H1 (cell line): ENCODE measurements at regions not wholly inside any gene's neighbourhood (a gene's known extent, or its start where the extent isn't known, plus 50 kb on each side); places are given as distances from the start of the nearest gene placed in this dataset.

Experiments used
- CTCF ChIA-PET: fragments of 300-600 bp; sonication (Branson Sonifier 250); formaldehyde crosslinking; loops from one replicate; lab custom pipeline; 2021; ENCODE audit not compliant: partially characterized antibody; lab: Charles Lee
- POLR2A ChIA-PET: fragments of 300-600 bp; sonication (Branson Sonifier 250); formaldehyde crosslinking; loops from one replicate; lab custom pipeline; 2021; ENCODE audit warnings: inconsistent platforms; ENCODE audit not compliant: partially characterized antibody; lab: Charles Lee
- DNase-seq, 2 experiments: peaks; one replicate each; pipeline versions ENCODE4 v3.0.0 to v3.0.0-alpha.2; 2010 to 2022; ENCODE audit warnings: low spot score in 2 of 2, low read depth in 1 of 2, mixed read lengths in 1 of 2
- FAIRE-seq: peaks from 2 replicates; lab custom pipeline; 2011; peaks lifted over from hg19 to GRCh38; lab: Jason Lieb, UNC
- H2AFZ ChIP-seq: 2 replicates; pipeline ENCODE4 v1.8.1; 2012; ENCODE audit warnings: low read length, inconsistent platforms
- H2AK5ac ChIP-seq: 2 replicates; pipeline ENCODE4 v1.6.1; 2013; ENCODE audit warnings: low read depth, low read length
- H2BK120ac ChIP-seq: replicated peaks from 2 replicates; pipeline ENCODE3; 2013; ENCODE audit warnings: low read depth, low read length, inconsistent platforms
- H2BK12ac ChIP-seq: 2 replicates; pipeline ENCODE4 v1.6.1; 2013; ENCODE audit warnings: low read depth, low read length
- H2BK15ac ChIP-seq: 2 replicates; pipeline ENCODE4 v1.6.1; 2013; ENCODE audit warnings: low read length
- H2BK20ac ChIP-seq: 2 replicates; pipeline ENCODE4 v1.6.1; 2013; ENCODE audit warnings: low read length
- H2BK5ac ChIP-seq: 2 replicates; pipeline ENCODE4 v1.6.1; 2013; ENCODE audit warnings: low read depth, low read length
- H3K14ac ChIP-seq: 2 replicates; pipeline ENCODE4 v1.6.1; 2013; ENCODE audit warnings: inconsistent platforms; ENCODE audit not compliant: insufficient read length
- H3K18ac ChIP-seq: 2 replicates; pipeline ENCODE4 v1.6.1; 2013; ENCODE audit warnings: low read length; ENCODE audit errors: extremely low read depth
- H3K23ac ChIP-seq: 2 replicates; pipeline ENCODE4 v1.6.1; 2013; ENCODE audit warnings: inconsistent platforms; ENCODE audit not compliant: insufficient read length
- H3K23me2 ChIP-seq: 2 replicates; pipeline ENCODE4 v1.6.1; 2013; ENCODE audit warnings: low read depth, low read length
- H3K27ac ChIP-seq: 2 replicates; pipeline ENCODE4 v1.6.1; 2011; ENCODE audit warnings: low read depth, low read length, inconsistent platforms
- H3K27me3 ChIP-seq, 4 experiments: replicated peaks in 1 of 4; 1 replicate in 1 of 4; 2 replicates in 3 of 4; pipeline versions ENCODE4 v1.6.1 to v1.8.1; 2011 to 2013; ENCODE audit warnings: low read length in 3 of 4, mild to moderate bottlenecking in 3 of 4, inconsistent platforms in 2 of 4, mixed read lengths in 2 of 4, moderate library complexity in 1 of 4; ENCODE audit not compliant: control insufficient read depth in 3 of 4, insufficient read depth in 3 of 4; ENCODE audit errors: extremely low read depth in 1 of 4
- H3K36me3 ChIP-seq, 4 experiments: 2 replicates each; pipeline versions ENCODE4 v1.6.1 to v1.8.1; 2011 to 2013; ENCODE audit warnings: mild to moderate bottlenecking in 4 of 4, low read length in 3 of 4, moderate library complexity in 2 of 4, control low read depth in 1 of 4, inconsistent platforms in 1 of 4; ENCODE audit not compliant: insufficient read depth in 4 of 4, control insufficient read depth in 2 of 4
- H3K4ac ChIP-seq: replicated peaks from 2 replicates; pipeline ENCODE3; 2013; ENCODE audit warnings: low read length, low read depth, mixed read lengths, inconsistent platforms; ENCODE audit not compliant: insufficient read length
- H3K4me1 ChIP-seq, 4 experiments: replicated peaks in 1 of 4; 1 replicate in 1 of 4; 2 replicates in 3 of 4; pipeline versions ENCODE4 v1.6.1 to v1.8.1; 2011 to 2013; ENCODE audit warnings: low read length in 3 of 4, inconsistent platforms in 2 of 4, mixed read lengths in 1 of 4; ENCODE audit not compliant: insufficient read depth in 4 of 4, control insufficient read depth in 3 of 4
- H3K4me2 ChIP-seq, 2 experiments: 2 replicates each; pipeline versions ENCODE4 v1.6.1 to v1.8.1; 2011 to 2013; ENCODE audit warnings: low read depth in 2 of 2, low read length in 2 of 2, control low read depth in 1 of 2, inconsistent platforms in 1 of 2, mild to moderate bottlenecking in 1 of 2; ENCODE audit not compliant: insufficient read depth in 1 of 2
- H3K4me3 ChIP-seq, 4 experiments: fragments of 200-600, 300-600 bp in 1 of 4; sonication (generic), shearing (Covaris generic), sonication (Bioruptor Twin) in 1 of 4; 2 replicates each; pipeline versions ENCODE4 v1.5.1 to v1.8.1; 2011 to 2016; ENCODE audit warnings: low read length in 4 of 4, low read depth in 3 of 4, control low read depth in 2 of 4, inconsistent platforms in 2 of 4, mild to moderate bottlenecking in 2 of 4, mixed read lengths in 1 of 4, moderate library complexity in 1 of 4; ENCODE audit not compliant: insufficient read depth in 2 of 4; ENCODE audit errors: extremely low read depth in 1 of 4
- H3K56ac ChIP-seq: replicated peaks from 2 replicates; pipeline ENCODE3; 2013; ENCODE audit warnings: low read depth, mild to moderate bottlenecking, mixed read lengths, low read length, inconsistent platforms; ENCODE audit not compliant: insufficient read length
- H3K79me1 ChIP-seq: 2 replicates; pipeline ENCODE4 v1.6.1; 2013; ENCODE audit warnings: low read depth, low read length, control low read depth
- H3K79me2 ChIP-seq, 2 experiments: 2 replicates each; pipeline versions ENCODE4 v1.6.1 to v1.8.1; 2012 to 2013; ENCODE audit warnings: low read length in 2 of 2, mild to moderate bottlenecking in 2 of 2, inconsistent platforms in 1 of 2; ENCODE audit not compliant: insufficient read depth in 2 of 2, control insufficient read depth in 1 of 2
- H3K9ac ChIP-seq, 4 experiments: replicated peaks in 1 of 4; 1 replicate in 1 of 4; 2 replicates in 3 of 4; pipeline versions ENCODE4 v1.6.1 to v1.8.1; 2011 to 2013; ENCODE audit warnings: low read depth in 3 of 4, low read length in 3 of 4, control low read depth in 2 of 4, mild to moderate bottlenecking in 2 of 4, moderate library complexity in 2 of 4, inconsistent platforms in 1 of 4; ENCODE audit errors: extremely low read depth in 1 of 4
- H3K9me3 ChIP-seq, 2 experiments: 2 replicates each; pipeline versions ENCODE4 v1.6.1 to v1.8.1; 2012 to 2013; ENCODE audit warnings: mild to moderate bottlenecking in 2 of 2, moderate library complexity in 2 of 2, control low read depth in 1 of 2, inconsistent platforms in 1 of 2, low read depth in 1 of 2, low read length in 1 of 2, mixed read lengths in 1 of 2; ENCODE audit not compliant: insufficient read depth in 2 of 2
- H4K20me1 ChIP-seq, 2 experiments: replicated peaks in 1 of 2; 2 replicates each; pipeline versions ENCODE3 to v1.8.1; 2011 to 2013; ENCODE audit warnings: inconsistent platforms in 2 of 2, low read length in 2 of 2, mild to moderate bottlenecking in 1 of 2; ENCODE audit not compliant: insufficient read depth in 2 of 2, control insufficient read depth in 1 of 2
- H4K5ac ChIP-seq: 2 replicates; pipeline ENCODE4 v1.6.1; 2013; ENCODE audit warnings: low read length, low read depth, mixed read lengths, inconsistent platforms; ENCODE audit not compliant: insufficient read length
- H4K8ac ChIP-seq: 2 replicates; pipeline ENCODE4 v1.8.0; 2013; ENCODE audit warnings: mild to moderate bottlenecking, moderate library complexity, low read length, inconsistent platforms; ENCODE audit not compliant: insufficient read depth; ENCODE audit errors: extremely low read depth
- H4K91ac ChIP-seq: replicated peaks from 2 replicates; pipeline ENCODE3; 2013; ENCODE audit warnings: low read length, mixed read lengths, inconsistent platforms; ENCODE audit not compliant: insufficient read length
- EGR1 ChIP-seq: IDR thresholded peaks from 2 replicates; pipeline ENCODE4 v1.6.1; 2011; ENCODE audit warnings: low read depth, low read length, borderline replicate concordance
- EP300 ChIP-seq, 2 experiments: IDR thresholded peaks; 1 replicate in 1 of 2; 2 replicates in 1 of 2; pipeline ENCODE4 v1.6.1; 2011 to 2012; ENCODE audit warnings: low read depth in 2 of 2, low read length in 2 of 2, mild to moderate bottlenecking in 2 of 2, borderline replicate concordance in 1 of 2, inconsistent platforms in 1 of 2, moderate library complexity in 1 of 2
- SIRT6 ChIP-seq: IDR thresholded peaks from one replicate; pipeline ENCODE4 v1.7.1; 2012; ENCODE audit warnings: low read length, inconsistent platforms
- USF2 ChIP-seq: IDR thresholded peaks from 2 replicates; pipeline ENCODE4 v1.6.1; 2011; ENCODE audit warnings: low read length, improper control_type of control experiment
- YY1 ChIP-seq: IDR thresholded peaks from 2 replicates; pipeline ENCODE4 v1.6.1; 2011; ENCODE audit warnings: low read depth, mild to moderate bottlenecking, low read length
- WGBS, 2 experiments: shearing (Covaris generic) in 1 of 2; methylation state at CpG; one replicate each; pipeline versions ENCODE4 v1.1.6 to v1.1.7; 2013 to 2015; ENCODE audit warnings: low lambda C conversion rate in 2 of 2, mixed read lengths in 2 of 2, inconsistent platforms in 1 of 2, low coverage in 1 of 2, missing lambda C conversion rate in 1 of 2; ENCODE audit not compliant: insufficient replicate concordance in 2 of 2, insufficient coverage in 1 of 2, insufficient read length in 1 of 2; ENCODE audit errors: extremely low coverage in 1 of 2, missing lambda C conversion rate in 1 of 2; 5-methylcytosine and 5-hydroxymethylcytosine counted together
- TF ChIP-seq, protein P1 (sequence below), 3 experiments: IDR thresholded peaks; 1 replicate in 2 of 3; 2 replicates in 1 of 3; pipeline versions ENCODE4 v1.5.1 to v1.6.1; 2011; ENCODE audit warnings: low read length in 3 of 3, mild to moderate bottlenecking in 3 of 3, inconsistent platforms in 2 of 3, low read depth in 1 of 3, moderate library complexity in 1 of 3; ENCODE audit not compliant: insufficient read depth in 1 of 3; ENCODE audit errors: control extremely low read depth in 1 of 3
- TF ChIP-seq, protein P2 (sequence below): IDR thresholded peaks from 2 replicates; pipeline ENCODE4 v1.6.1; 2012; ENCODE audit warnings: inconsistent platforms

DNA sequence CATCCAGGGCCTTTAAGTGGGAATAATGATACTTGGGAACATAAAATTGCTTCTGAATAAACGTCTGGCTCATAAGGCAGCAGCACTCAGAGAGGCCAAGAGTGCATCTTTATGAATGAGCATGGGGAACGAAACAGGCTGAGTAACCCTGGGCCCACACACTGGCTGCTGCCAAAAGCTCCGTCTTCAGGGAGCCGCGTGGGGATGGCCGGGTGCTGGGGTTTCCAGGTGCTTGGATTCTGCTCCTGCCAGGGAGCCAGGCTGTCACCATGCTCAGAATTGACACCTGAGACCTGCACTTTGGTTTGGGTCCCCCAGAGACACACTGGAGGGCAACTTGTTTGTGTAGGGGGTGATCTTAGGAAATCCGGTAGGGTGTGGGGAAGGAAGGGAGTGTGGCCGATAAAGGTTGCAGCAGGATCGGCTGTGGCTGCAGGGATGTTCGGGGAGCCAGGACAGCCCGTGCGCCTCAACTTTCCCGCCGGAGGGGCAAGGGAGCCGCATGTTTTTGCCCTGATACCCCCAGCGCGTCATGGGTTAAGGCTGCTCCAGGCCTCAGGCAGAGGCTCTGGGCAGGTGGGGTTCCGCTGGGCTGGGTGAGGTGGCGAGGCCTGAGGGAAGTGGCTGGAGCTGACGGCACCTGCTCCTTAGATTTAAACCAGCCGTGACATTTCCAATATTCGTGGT is 101.8 kb downstream of the YTHDF1 start:
- Histone ChIP-seq H2BK15ac (no peak overlapping the region), H3K23ac (no peak overlapping the region), H3K23me2 (peaks cover 2% of the 10 kb centered on the region; the same call in 1 of the 2 replicates), H3K4me3 (no peak overlapping the region), H3K4me1 (no peaks in the 10 kb centered on the region; a peak in 1 of 7 replicates), H3K9ac (no peak overlapping the region), H3K79me1 (no peaks in the 10 kb centered on the region), H2BK12ac (no peak overlapping the region), H4K8ac (no peak overlapping the region; the same call in 1 of the 2 replicates), H4K20me1 (peaks cover 0 to 7% of the 10 kb centered on the region in 2 experiments), H3K27me3 (peaks cover 0 to 11% (median 3%) of the 10 kb centered on the region in 4 experiments; a peak in 4 of 7 replicates), H2AK5ac (no peak overlapping the region), H4K91ac (no peak overlapping the region), H3K4ac (no peak overlapping the region), H3K36me3 (no peaks in the 10 kb centered on the region), H2BK120ac (no peak overlapping the region), H4K5ac (no peak overlapping the region), H2BK20ac (no peak overlapping the region), H3K79me2 (no peaks in the 10 kb centered on the region), H3K56ac (no peak overlapping the region), H2BK5ac (no peak overlapping the region), H3K27ac (no peak overlapping the region), H3K9me3 (no peaks in the 10 kb centered on the region), H3K4me2 (no peak overlapping the region), H3K18ac (no peak overlapping the region), H2AFZ (no peak overlapping the region), H3K14ac (no peak overlapping the region)
- TF ChIP-seq USF2: no peak
- TF ChIP-seq YY1: no peak
- TF ChIP-seq, protein P1, sequence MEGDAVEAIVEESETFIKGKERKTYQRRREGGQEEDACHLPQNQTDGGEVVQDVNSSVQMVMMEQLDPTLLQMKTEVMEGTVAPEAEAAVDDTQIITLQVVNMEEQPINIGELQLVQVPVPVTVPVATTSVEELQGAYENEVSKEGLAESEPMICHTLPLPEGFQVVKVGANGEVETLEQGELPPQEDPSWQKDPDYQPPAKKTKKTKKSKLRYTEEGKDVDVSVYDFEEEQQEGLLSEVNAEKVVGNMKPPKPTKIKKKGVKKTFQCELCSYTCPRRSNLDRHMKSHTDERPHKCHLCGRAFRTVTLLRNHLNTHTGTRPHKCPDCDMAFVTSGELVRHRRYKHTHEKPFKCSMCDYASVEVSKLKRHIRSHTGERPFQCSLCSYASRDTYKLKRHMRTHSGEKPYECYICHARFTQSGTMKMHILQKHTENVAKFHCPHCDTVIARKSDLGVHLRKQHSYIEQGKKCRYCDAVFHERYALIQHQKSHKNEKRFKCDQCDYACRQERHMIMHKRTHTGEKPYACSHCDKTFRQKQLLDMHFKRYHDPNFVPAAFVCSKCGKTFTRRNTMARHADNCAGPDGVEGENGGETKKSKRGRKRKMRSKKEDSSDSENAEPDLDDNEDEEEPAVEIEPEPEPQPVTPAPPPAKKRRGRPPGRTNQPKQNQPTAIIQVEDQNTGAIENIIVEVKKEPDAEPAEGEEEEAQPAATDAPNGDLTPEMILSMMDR (IDR thresholded peaks at IDR 0.05; ENCODE audit: control extremely low read depth in 1 of 3, insufficient read depth in 1 of 3, low read depth in 1 of 3, low read length in 3 of 3): no peak
- no peak for TF ChIP-seq SIRT6
- TF ChIP-seq EP300 (IDR thresholded peaks at IDR 0.05; ENCODE audit: borderline replicate concordance in 1 of 2, low read depth in 2 of 2, low read length in 2 of 2): no peak
- TF ChIP-seq EGR1: no peak
- TF ChIP-seq, protein P2, sequence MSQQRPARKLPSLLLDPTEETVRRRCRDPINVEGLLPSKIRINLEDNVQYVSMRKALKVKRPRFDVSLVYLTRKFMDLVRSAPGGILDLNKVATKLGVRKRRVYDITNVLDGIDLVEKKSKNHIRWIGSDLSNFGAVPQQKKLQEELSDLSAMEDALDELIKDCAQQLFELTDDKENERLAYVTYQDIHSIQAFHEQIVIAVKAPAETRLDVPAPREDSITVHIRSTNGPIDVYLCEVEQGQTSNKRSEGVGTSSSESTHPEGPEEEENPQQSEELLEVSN: no peak
- POLR2A ChIA-PET: interaction anchor here (0.6 kb wide), 1 partner anchor 389 kb away, joined by 5 read pairs; no protein-coding TSS in a partner anchor
- CTCF ChIA-PET: interaction anchor here (0.6 to 2.0 kb wide), 4 partner anchors 8 to 110 kb away, joined by 3 to 5 read pairs (median 4); no protein-coding TSS in a partner anchor
- WGBS, 2 experiments: 83% methylated on average over 21 of the region's 22 CpGs; no CpG with 5 or more reads in 1 of the 2 experiments
- DNase-seq (no peak), FAIRE-seq (no peak)
